SK-N-SH (cell line): ENCODE measurements at regions not wholly inside any gene's neighbourhood (a gene's known extent, or its start where the extent isn't known, plus 50 kb on each side); places are given as distances from the start of the nearest gene placed in this dataset.

Source experiments
- CTCF ChIA-PET: fragments of 300-600, 350-600 bp; formaldehyde crosslinking; extraction: SDS; loops from one replicate; lab custom pipeline; 2021; lab: Yijun Ruan, JAX
- POLR2A ChIA-PET: fragments of 350-600 bp; sonication (Branson Sonifier 250); formaldehyde crosslinking; extraction: SDS; loops from one replicate; lab custom pipeline; 2020; ENCODE audit warnings: antibody characterized with exemption, inconsistent platforms; lab: Yijun Ruan, JAX
- DNase-seq: peaks from one replicate; pipeline ENCODE4 v3.0.0; 2012
- H2AFZ ChIP-seq: fragments of 200-600 bp; sonication (generic); 2 replicates; pipeline ENCODE4 v1.8.1; 2016; ENCODE audit warnings: antibody characterized with exemption, mild to moderate bottlenecking, low read depth
- H3F3A ChIP-seq: fragments of 200-600 bp; sonication (generic); replicated peaks from 2 replicates; pipeline ENCODE3; 2016; ENCODE audit warnings: antibody characterized with exemption, mild to moderate bottlenecking; ENCODE audit not compliant: insufficient read depth
- H3K27ac ChIP-seq, 2 experiments: fragments of 200-500 bp in 1 of 2; fragments of 200-600 bp in 1 of 2; sonication (Bioruptor generic) in 1 of 2; sonication (generic), shearing (Covaris generic) in 1 of 2; 2 replicates each; pipeline versions ENCODE4 v1.5.1 to v1.6.1; 2014 to 2016; ENCODE audit warnings: low read depth in 2 of 2, inconsistent platforms in 1 of 2, low read length in 1 of 2, mild to moderate bottlenecking in 1 of 2, mixed read lengths in 1 of 2
- H3K27me3 ChIP-seq: fragments of 200-600 bp; sonication (generic), shearing (Covaris generic); 2 replicates; pipeline ENCODE4 v1.6.1; 2016; ENCODE audit warnings: mixed run types; ENCODE audit not compliant: insufficient read depth
- H3K36me3 ChIP-seq, 2 experiments: fragments of 200-500 bp in 1 of 2; fragments of 200-600 bp in 1 of 2; sonication (Bioruptor generic) in 1 of 2; sonication (generic) in 1 of 2; replicated peaks in 1 of 2; 2 replicates each; pipeline versions ENCODE3 to v1.5.1; 2014 to 2016; ENCODE audit warnings: low read length in 1 of 2, mild to moderate bottlenecking in 1 of 2; ENCODE audit not compliant: insufficient read depth in 2 of 2, control insufficient read depth in 1 of 2
- H3K4me1 ChIP-seq, 2 experiments: fragments of 200-500 bp in 1 of 2; fragments of 200-600 bp in 1 of 2; sonication (Bioruptor generic) in 1 of 2; sonication (generic), shearing (Covaris generic) in 1 of 2; 2 replicates each; pipeline versions ENCODE4 v1.5.1 to v1.6.1; 2014 to 2016; ENCODE audit warnings: low read depth in 1 of 2, low read length in 1 of 2, mixed run types in 1 of 2; ENCODE audit not compliant: insufficient read depth in 2 of 2, control insufficient read depth in 1 of 2
- H3K4me2 ChIP-seq: fragments of 200-600 bp; sonication (generic), shearing (Covaris generic); 2 replicates; pipeline ENCODE4 v1.6.1; 2017; ENCODE audit warnings: mixed run types
- H3K4me3 ChIP-seq, 2 experiments: fragments of 200-500 bp in 1 of 2; fragments of 200-600 bp in 1 of 2; sonication (Bioruptor generic) in 1 of 2; sonication (generic), shearing (Covaris generic) in 1 of 2; 2 replicates each; pipeline versions ENCODE4 v1.5.1 to v1.8.1; 2014 to 2016; ENCODE audit warnings: low read depth in 2 of 2, inconsistent platforms in 1 of 2, low read length in 1 of 2, mild to moderate bottlenecking in 1 of 2, mixed read lengths in 1 of 2, moderate library complexity in 1 of 2
- H3K79me2 ChIP-seq: fragments of 200-600 bp; sonication (generic); 2 replicates; pipeline ENCODE4 v1.8.1; 2017; ENCODE audit warnings: mild to moderate bottlenecking; ENCODE audit not compliant: insufficient read depth
- H3K9ac ChIP-seq: fragments of 200-600 bp; sonication (generic); 2 replicates; pipeline ENCODE4 v1.6.1; 2017; ENCODE audit warnings: mixed run types
- H3K9me2 ChIP-seq: fragments of 200-600 bp; sonication (generic); 2 replicates; pipeline ENCODE4 v1.6.1; 2017; ENCODE audit warnings: mixed run types
- H3K9me3 ChIP-seq: fragments of 200-600 bp; sonication (generic); 2 replicates; pipeline ENCODE4 v1.6.1; 2017; ENCODE audit warnings: mixed run types, mild to moderate bottlenecking, moderate library complexity
- H4K20me1 ChIP-seq: fragments of 200-600 bp; sonication (generic); 2 replicates; pipeline ENCODE4 v1.6.1; 2017; ENCODE audit warnings: mild to moderate bottlenecking, mixed run types; ENCODE audit not compliant: insufficient read depth
- ELF1 ChIP-seq: IDR thresholded peaks from 2 replicates; pipeline ENCODE4 v1.4.0; 2012
- EP300 ChIP-seq, 2 experiments: IDR thresholded peaks; 2 replicates each; pipeline versions ENCODE4 v1.4.0 to v1.6.1; 2012; ENCODE audit warnings: borderline replicate concordance in 1 of 2, low read depth in 1 of 2, low read length in 1 of 2
- EZH2phosphoT487 ChIP-seq: fragments of 200-600 bp; sonication (generic); IDR thresholded peaks from 2 replicates; pipeline ENCODE4 v1.6.1; 2017; ENCODE audit warnings: low read depth, mixed run types, mild to moderate bottlenecking, antibody characterized with exemption, moderate library complexity, borderline replicate concordance
- FOSL2 ChIP-seq: IDR thresholded peaks from 2 replicates; pipeline ENCODE4 v1.4.0; 2012; ENCODE audit warnings: low read depth, mild to moderate bottlenecking, moderate library complexity, borderline replicate concordance
- FOXJ3 ChIP-seq: sonication (generic); formaldehyde crosslinking; IDR thresholded peaks from 2 replicates; pipeline ENCODE4 v1.5.1; 2020; ENCODE audit warnings: mild to moderate bottlenecking, missing genetic modification reagents
- FOXM1 ChIP-seq: IDR thresholded peaks from 2 replicates; pipeline ENCODE4 v1.4.0; 2012; ENCODE audit warnings: low read depth, mild to moderate bottlenecking
- GATA2 ChIP-seq: sonication (generic); formaldehyde crosslinking; IDR thresholded peaks from 2 replicates; pipeline ENCODE4 v1.5.0; 2020; ENCODE audit warnings: mild to moderate bottlenecking, missing genetic modification reagents
- JUND ChIP-seq: IDR thresholded peaks from 2 replicates; pipeline ENCODE4 v1.4.0; 2012
- MEF2A ChIP-seq: IDR thresholded peaks from 2 replicates; pipeline ENCODE4 v1.4.0; 2012; ENCODE audit warnings: low read depth, borderline replicate concordance
- MXI1 ChIP-seq: IDR thresholded peaks from 2 replicates; pipeline ENCODE4 v1.6.1; 2012; ENCODE audit warnings: mild to moderate bottlenecking, low read depth, low read length, improper control_type of control experiment
- POLR2AphosphoS5 ChIP-seq: IDR thresholded peaks from 2 replicates; pipeline ENCODE4 v1.6.1; 2012; ENCODE audit warnings: low read depth, low read length
- RAD21 ChIP-seq: IDR thresholded peaks from 2 replicates; pipeline ENCODE4 v1.6.1; 2012; ENCODE audit warnings: mild to moderate bottlenecking, low read length
- RFX5 ChIP-seq: IDR thresholded peaks from 2 replicates; pipeline ENCODE4 v1.6.1; 2012; ENCODE audit warnings: mild to moderate bottlenecking, improper control_type of control experiment, low read length
- RXRA ChIP-seq: IDR thresholded peaks from 2 replicates; pipeline ENCODE4 v1.4.0; 2012; ENCODE audit warnings: low read depth, mild to moderate bottlenecking, borderline replicate concordance
- SIN3A ChIP-seq: IDR thresholded peaks from 2 replicates; pipeline ENCODE4 v1.6.1; 2012; ENCODE audit warnings: low read depth, mild to moderate bottlenecking, low read length, moderate library complexity, borderline replicate concordance
- SMC3 ChIP-seq: IDR thresholded peaks from 2 replicates; pipeline ENCODE4 v1.6.1; 2012; ENCODE audit warnings: low read depth, low read length, improper control_type of control experiment
- TCF12 ChIP-seq: IDR thresholded peaks from 2 replicates; pipeline ENCODE4 v1.4.0; 2012
- TEAD4 ChIP-seq: IDR thresholded peaks from 2 replicates; pipeline ENCODE4 v1.4.0; 2012; ENCODE audit warnings: mild to moderate bottlenecking, borderline replicate concordance; ENCODE audit not compliant: insufficient read depth
- USF1 ChIP-seq: IDR thresholded peaks from 2 replicates; pipeline ENCODE4 v1.4.0; 2012; ENCODE audit warnings: low read depth, borderline replicate concordance
- YY1 ChIP-seq: IDR thresholded peaks from 2 replicates; pipeline ENCODE4 v1.4.0; 2012; ENCODE audit warnings: low read depth, mild to moderate bottlenecking
- WGBS: methylation state at CpG from one replicate; pipeline ENCODE4 v1.1.6; 2017; ENCODE audit warnings: low lambda C conversion rate; 5-methylcytosine and 5-hydroxymethylcytosine counted together
- TF ChIP-seq, protein P1 (sequence below): fragments of 150-350 bp; IDR thresholded peaks from 2 replicates; pipeline ENCODE4 v1.6.1; 2017; ENCODE audit warnings: antibody characterized with exemption, low read length, low read depth, borderline replicate concordance
- TF ChIP-seq, protein P2 (sequence below): IDR thresholded peaks from 2 replicates; pipeline ENCODE4 v1.6.1; 2012; ENCODE audit warnings: mild to moderate bottlenecking, low read depth, low read length, moderate library complexity

- H3K9ac ChIP-seq, result no peak overlapping the region
- no peaks in the 10 kb centered on the region for H3K9me2 ChIP-seq
- no peaks in the 10 kb centered on the region for H3K9me3 ChIP-seq
- no peaks in the 10 kb centered on the region for H3K36me3 ChIP-seq
- H4K20me1 ChIP-seq, result no peaks in the 10 kb centered on the region
- no peak overlapping the region for H2AFZ ChIP-seq
- no peak overlapping the region for H3K27ac ChIP-seq
- no peak overlapping the region for H3K4me3 ChIP-seq
- no peak overlapping the region for H3K4me2 ChIP-seq
- WGBS, result 84% methylated on average over 4 of the region's 4 CpGs
- no peaks in the 10 kb centered on the region for H3F3A ChIP-seq
- no peaks in the 10 kb centered on the region for H3K4me1 ChIP-seq
- no peaks in the 10 kb centered on the region for H3K79me2 ChIP-seq
- no peak for DNase-seq
- TF ChIP-seq RXRA (no peak), JUND (no peak), FOXJ3 (CRISPR knock-in tag) (no peak), SIN3A (no peak), YY1 (no peak), RFX5 (no peak), FOXM1 (no peak), POLR2AphosphoS5 (no peak), TEAD4 (no peak), EP300 (IDR thresholded peaks at IDR 0.05; ENCODE audit: borderline replicate concordance in 1 of 2, low read depth in 1 of 2, low read length in 1 of 2) (no peak), ELF1 (no peak), EZH2phosphoT487 (no peak), MEF2A (no peak), RAD21 (no peak)
- TF ChIP-seq, protein P1, sequence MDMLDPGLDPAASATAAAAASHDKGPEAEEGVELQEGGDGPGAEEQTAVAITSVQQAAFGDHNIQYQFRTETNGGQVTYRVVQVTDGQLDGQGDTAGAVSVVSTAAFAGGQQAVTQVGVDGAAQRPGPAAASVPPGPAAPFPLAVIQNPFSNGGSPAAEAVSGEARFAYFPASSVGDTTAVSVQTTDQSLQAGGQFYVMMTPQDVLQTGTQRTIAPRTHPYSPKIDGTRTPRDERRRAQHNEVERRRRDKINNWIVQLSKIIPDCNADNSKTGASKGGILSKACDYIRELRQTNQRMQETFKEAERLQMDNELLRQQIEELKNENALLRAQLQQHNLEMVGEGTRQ, result no peak
- CTCF ChIA-PET, result no interaction called here
- POLR2A ChIA-PET, result no interaction called here
- H3K27me3 ChIP-seq, result no peaks in the 10 kb centered on the region
These were observed 52.5 kb upstream of the RGS2 start for GRCh38 chr1:192756314-192756713.

DNA sequence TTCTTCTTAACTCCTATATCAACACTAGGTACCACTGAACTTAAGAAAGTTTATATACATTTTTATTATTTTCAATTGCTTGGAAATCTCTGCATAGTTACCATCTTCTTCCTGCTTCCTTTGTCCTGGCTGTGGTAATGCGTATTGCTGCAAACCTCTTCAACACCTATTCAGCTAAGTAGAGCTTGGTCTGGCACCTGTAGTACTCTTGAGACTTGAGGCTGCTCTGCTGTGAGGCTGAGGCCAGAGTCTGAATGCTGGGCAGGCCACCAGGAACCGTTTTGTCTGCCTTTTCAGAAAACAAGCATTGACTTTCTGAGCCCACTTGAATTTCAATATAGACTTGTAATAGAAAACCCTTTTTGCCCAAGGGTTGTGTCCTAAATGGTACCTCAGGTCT, 52.0 kb upstream of the RGS2 start:
- Histone ChIP-seq H2AFZ (no peak overlapping the region), H3K27me3 (no peaks in the 10 kb centered on the region), H3F3A (no peaks in the 10 kb centered on the region), H3K27ac (no peak overlapping the region)
- TF ChIP-seq USF1 (no peak), TCF12 (no peak), GATA2 (CRISPR knock-in tag) (no peak), MEF2A (no peak), JUND (no peak), EZH2phosphoT487 (no peak), SMC3 (no peak), YY1 (no peak), FOSL2 (no peak), MXI1 (no peak), RFX5 (no peak), TEAD4 (no peak)
- TF ChIP-seq, protein P1, result no peak
- TF ChIP-seq, protein P2, sequence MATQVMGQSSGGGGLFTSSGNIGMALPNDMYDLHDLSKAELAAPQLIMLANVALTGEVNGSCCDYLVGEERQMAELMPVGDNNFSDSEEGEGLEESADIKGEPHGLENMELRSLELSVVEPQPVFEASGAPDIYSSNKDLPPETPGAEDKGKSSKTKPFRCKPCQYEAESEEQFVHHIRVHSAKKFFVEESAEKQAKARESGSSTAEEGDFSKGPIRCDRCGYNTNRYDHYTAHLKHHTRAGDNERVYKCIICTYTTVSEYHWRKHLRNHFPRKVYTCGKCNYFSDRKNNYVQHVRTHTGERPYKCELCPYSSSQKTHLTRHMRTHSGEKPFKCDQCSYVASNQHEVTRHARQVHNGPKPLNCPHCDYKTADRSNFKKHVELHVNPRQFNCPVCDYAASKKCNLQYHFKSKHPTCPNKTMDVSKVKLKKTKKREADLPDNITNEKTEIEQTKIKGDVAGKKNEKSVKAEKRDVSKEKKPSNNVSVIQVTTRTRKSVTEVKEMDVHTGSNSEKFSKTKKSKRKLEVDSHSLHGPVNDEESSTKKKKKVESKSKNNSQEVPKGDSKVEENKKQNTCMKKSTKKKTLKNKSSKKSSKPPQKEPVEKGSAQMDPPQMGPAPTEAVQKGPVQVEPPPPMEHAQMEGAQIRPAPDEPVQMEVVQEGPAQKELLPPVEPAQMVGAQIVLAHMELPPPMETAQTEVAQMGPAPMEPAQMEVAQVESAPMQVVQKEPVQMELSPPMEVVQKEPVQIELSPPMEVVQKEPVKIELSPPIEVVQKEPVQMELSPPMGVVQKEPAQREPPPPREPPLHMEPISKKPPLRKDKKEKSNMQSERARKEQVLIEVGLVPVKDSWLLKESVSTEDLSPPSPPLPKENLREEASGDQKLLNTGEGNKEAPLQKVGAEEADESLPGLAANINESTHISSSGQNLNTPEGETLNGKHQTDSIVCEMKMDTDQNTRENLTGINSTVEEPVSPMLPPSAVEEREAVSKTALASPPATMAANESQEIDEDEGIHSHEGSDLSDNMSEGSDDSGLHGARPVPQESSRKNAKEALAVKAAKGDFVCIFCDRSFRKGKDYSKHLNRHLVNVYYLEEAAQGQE, result no peak
- TF ChIP-seq, all 33 proteins: peak for 0
- H3K9me2 ChIP-seq, result no peaks in the 10 kb centered on the region
- no peaks in the 10 kb centered on the region for H3K36me3 ChIP-seq
- H3K79me2 ChIP-seq, result no peaks in the 10 kb centered on the region
- no peak overlapping the region for H3K4me2 ChIP-seq
- ChIA-PET POLR2A (no interaction called here), CTCF (interaction anchor here (1.6 kb wide), 1 partner anchor 41 kb away, joined by 3 read pairs; no protein-coding TSS in a partner anchor)
- DNase-seq, result no peak
- no peaks in the 10 kb centered on the region for H3K4me1 ChIP-seq
- H3K4me3 ChIP-seq, result no peak overlapping the region
- H3K9me3 ChIP-seq, result no peaks in the 10 kb centered on the region
- WGBS, result 55% methylated on average over 2 of the region's 2 CpGs
- H4K20me1 ChIP-seq, result no peaks in the 10 kb centered on the region
- no peak overlapping the region for H3K9ac ChIP-seq
